ENCODE measurements at regions not wholly inside any gene's neighbourhood (a gene's known extent, or its start where the extent isn't known, plus 50 kb on each side); places are given as distances from the start of the nearest gene placed in this dataset.

DNA sequence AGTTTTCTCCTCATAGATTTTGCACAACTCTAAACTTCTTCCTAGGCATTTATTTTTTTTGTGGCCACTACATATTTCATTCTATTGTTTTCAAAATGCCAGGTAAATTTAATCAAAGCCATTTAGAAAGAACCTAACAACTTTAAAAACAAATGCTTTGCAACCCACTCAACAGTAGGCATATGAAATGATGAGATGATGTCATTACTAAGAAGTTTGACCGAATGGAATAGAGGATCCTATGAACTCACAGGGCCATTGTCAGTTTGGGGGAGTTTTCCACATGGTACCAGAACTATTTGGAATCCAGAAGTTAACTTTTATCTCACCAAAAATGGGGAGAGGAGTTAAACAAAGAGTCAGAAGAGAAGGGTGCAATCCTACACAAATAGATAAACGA is 100.7 kb upstream of the INHBA start:
- DNase-seq (ENCODE audit: low read depth in 4 of 4, low spot score in 1 of 4) = no peak

DNA sequence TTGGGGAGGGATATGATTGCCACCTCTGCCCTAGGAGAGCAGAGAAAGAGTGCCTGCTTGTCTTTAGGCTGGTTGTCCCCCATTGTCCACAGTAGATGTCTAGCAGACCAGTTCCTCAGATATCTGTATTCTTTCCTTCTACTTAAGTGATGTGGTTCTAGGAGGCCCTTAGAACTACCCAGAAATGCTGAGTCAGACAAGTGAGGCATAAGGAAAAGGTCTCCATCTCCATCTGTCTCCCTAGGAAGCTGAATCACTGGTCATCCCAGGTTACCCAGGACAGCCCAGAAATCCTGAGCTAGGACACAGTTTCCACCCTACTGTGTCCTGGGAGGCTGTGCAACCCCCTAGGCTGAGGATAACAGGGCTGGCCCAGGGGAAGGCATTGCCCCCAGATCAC is 93.4 kb upstream of the INHBA start:
- DNase-seq (ENCODE audit: low read depth in 4 of 4, low spot score in 1 of 4) = no peak

DNA sequence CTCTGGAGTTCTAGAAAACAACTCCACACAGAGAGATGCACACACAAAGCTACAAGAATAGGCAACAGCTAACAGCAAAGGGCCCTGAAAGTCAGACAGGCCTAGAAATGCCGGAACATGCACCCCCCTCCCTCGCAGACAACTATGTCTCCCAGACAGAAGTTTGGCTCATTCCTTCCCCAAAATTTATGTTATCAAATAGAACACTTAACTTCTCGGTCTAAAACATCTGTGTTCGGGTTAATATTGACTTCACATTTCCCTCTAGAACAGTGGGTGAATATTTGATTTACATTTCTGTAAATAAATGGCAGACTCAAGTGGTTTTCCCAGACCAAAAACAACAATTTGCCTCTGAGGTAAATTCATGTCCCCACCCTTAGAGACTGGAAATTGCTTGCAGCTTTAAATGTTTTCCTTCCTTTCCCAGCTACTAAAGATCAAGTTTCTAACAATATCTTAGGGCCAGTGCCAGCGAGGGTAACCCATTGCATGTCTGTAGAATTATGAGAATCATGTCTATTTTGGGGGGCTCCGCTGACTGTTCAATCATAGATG is 92.5 kb upstream of the INHBA start:
- DNase-seq (ENCODE audit: low read depth in 4 of 4, low spot score in 1 of 4) = no peak

DNA sequence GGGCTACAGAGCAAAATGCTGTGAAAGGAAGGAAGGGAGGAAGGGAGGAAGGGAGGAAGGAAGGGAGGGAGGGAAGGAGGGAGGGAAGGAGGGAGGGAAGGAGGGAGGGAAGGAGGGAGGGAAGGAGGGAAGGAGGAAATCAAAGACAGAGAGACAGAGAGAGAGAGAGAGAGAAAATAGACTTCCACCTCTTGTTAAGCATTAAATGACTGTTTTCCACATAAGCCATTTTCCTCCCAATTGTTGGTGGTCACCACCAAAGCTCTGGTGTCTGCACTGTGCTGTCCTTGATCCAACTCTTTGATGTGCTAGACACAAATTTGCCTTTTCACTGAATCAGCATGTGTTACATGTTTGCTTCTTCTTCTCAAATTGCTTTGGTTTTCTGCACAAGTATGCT is 90.7 kb upstream of the INHBA start:
- no peak for DNase-seq (ENCODE audit: low read depth in 4 of 4, low spot score in 1 of 4)

DNA sequence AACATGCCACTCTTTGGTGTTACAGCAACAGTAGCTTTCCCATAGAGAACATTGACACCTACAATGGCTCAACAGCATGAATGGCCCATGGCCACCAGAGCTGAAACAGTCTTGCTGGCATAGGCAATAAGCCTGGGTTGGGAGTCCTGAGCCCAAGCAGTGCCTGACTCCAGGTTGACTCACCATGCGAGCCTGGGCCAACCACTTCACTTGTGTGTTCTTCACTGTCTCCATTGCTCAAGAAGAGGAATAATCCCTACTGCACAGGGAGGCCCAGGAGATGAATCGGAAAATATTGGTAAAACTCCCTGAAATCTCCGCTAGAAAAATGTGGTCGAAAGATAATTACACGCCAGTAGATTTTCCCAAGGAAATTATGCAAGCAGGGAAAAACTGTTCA is 89.2 kb upstream of the INHBA start:
- no peak for DNase-seq (ENCODE audit: low read depth in 4 of 4, low spot score in 1 of 4)

DNA sequence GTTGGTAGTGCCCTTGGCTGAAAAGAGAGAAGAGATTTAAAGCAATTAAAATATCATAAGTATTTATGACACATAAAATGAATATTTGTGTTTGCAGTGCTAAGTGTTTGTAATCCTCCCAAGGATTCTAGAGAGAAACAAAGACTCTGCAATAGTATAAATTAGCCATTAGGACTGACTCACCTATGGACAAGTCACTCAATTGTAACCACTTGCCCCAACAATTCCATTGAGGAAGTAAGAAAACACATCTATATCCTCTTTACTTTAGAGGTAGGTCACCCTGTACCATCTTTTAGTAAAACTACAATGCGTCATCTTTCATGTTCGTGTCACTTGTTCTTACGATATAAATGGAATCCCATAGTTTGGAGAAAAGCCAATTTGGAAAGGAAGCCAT is 85.7 kb upstream of the INHBA start:
- no peak for DNase-seq (ENCODE audit: low read depth in 4 of 4, low spot score in 1 of 4)

DNA sequence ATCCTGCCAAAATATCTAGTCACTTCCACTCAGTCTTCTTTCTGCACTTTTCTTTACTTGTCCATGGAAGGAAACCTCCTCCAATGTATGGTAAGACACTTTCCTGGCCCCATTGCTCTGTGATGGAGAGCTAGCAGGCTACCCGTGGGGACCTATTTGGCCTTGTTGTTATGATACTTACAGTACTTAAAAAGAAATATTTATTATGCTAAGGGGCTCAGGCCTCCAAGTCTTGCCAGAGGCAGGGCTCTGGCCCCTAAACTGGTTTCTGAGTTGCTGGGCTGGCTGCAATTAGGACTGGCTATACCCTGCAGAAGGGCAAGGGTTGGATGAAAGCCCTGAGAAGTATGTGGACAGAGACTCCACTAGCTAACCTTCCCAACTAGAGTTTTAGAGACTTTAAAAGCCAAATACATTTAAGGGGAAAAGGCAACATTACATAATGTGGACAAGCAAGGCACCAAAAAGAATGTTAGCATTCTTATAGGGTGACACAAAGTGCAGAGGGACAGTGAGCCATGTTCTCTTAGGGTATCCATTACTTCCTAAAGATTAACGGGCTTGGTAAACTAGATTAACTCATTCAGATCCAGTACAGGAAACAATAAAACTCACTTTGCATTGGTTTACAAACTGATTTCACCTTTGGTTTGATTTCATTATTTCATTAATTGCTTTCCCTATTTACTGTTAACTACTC is 84.9 kb upstream of the INHBA start:
- no peak for DNase-seq (ENCODE audit: low read depth in 4 of 4, low spot score in 1 of 4)

DNA sequence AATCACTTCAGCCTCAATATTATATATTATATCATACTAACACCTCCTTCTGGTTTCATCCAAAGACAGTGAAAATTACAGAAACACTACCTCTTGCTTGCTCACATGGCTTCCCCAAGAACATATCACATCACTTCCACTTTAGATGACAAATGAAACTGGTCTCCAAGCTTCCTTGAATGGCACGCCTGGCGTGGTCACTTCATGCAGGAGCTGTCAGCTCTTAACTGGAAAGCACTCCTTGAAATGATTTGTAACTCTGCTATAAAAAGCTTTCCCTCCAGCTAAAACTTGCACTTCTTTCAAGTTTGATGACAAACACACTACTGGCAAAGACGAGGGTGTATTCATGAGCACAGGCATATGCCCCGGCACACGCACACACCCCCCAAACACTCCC is 84.1 kb upstream of the INHBA start:
- no peak for DNase-seq (ENCODE audit: low read depth in 4 of 4, low spot score in 1 of 4)

DNA sequence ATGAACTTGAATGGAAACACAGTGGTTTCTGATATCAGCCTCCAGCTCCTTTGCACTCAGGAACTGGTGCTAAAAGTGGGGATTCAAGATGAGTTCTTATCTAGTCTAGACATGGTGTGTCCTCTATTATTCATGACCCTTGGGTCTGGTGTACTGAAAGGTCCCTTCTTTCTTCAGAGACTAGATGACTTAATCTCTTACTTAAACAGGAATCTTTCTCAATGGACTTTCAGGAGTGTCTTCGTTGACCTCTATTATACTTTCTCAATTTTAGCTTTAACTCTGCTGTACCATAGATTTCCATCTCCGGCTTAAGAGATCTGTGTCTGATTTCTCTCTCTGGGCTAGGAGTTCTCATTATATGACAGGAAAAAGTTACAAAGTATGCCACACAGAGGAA is 83.5 kb upstream of the INHBA start:
- no peak for DNase-seq (ENCODE audit: low read depth in 4 of 4, low spot score in 1 of 4)

DNA sequence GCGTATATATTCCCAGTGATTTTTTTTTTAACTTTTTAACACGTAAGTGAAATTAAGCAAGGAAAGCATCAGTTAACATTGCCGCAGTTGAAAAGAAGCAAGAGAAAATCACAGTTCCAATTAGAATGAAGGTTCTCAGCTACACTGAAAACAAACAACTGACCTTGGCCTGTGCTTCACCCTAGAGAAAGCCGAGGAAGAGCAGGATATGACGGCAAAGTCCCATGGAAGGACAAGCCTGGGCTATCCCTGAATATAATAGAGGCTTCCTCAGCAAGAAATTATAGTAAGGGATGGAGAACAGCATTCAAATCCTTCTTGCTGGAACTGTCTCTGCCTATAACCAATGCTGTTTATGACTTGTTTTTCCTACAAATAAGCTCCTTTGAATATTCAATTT is 83.0 kb upstream of the INHBA start:
- no peak for DNase-seq (ENCODE audit: low read depth in 4 of 4, low spot score in 1 of 4)

DNA sequence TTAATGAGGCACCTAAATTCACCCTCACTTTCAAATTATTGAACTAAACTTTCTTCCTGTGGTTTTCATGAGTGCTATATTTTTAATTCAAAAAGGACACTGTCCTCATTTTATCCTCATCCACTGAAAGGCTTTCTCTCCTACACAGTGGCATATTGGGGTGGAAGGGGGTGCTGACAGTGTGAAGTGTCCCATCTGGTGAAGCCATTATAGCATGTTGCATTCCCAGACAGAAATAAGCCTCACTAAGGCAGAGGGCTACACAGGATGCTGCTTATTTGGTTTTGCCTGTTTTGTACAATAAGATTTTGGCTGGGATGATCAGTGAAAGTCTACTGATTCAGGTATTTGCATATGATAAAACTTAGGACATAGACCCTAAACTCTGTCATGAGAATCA is 82.4 kb upstream of the INHBA start:
- DNase-seq (ENCODE audit: low read depth in 4 of 4, low spot score in 1 of 4) = no peak

DNA sequence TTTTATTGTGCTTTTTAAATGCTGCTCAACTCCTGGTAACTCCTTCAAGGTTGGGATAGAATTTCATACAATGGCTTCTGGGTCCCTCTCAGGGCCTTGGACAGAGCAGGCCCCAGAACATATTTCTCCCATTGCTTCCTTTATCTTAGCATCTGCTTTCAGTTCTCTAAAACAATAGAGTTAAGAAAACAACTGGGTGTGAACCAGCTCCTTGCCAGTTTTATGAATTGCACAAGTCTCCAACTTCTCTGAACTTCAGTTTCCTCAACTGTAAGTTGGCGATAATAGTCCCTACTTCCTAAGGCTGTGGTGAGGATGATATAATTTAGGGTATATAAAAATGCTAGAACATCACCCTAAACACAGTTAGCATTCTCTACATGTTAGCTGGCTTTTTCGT is 77.0 kb upstream of the INHBA start:
- DNase-seq (ENCODE audit: low read depth in 4 of 4, low spot score in 1 of 4) = no peak

DNA sequence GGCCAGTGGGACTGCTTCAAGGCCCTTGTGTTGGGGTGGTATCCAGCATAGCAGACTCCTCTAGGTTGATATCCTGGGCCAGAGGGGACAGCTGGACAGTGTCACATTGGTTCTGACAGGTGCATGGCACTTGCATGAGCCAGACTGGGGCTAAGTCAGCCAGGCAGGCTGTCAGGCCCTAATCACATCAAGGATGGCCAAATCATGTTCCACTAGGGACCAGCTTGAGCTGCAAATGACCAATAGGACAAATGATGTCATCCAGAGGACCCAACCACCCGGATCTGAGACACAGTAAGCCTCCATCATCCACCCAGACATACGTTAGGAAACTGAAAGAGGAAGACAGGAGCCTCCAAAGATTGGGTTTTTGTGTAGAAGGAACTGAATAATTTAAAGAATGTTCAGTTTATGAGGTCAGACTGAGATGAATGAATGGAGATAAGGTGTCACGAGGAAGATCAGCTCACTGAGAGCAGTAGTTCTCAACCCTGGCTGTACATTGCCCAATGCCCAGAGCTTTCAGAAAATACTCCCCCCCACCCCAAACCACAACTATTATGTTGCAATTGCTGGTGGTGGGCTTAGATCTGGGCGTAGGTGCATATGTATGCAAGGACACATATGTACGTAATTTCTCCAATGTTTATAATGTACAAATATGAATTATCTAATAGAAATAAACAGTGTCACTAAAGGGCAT is 75.2 kb upstream of the INHBA start:
- no peak for DNase-seq (ENCODE audit: low read depth in 4 of 4, low spot score in 1 of 4)

DNA sequence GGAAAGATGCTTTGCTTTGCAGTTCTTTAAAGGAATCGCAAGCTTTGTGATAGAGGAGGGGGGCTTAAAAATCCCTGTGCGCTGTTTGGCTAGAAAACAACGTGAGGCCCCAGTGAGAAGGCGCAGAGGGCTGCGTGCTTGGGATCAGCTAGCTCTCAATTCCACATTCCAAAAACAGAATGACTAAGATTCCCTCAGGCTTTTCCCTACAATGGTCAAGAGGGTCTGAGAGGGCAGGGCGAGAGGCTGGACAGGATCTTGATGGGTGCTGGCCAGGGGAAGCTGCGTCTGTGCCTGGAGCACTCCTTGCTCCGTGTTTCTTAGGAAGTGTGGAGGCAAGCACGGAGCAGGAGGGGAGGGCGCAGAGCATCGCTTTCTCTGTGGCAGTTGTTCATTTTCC is 72.1 kb upstream of the INHBA start:
- DNase-seq (ENCODE audit: low read depth in 4 of 4, low spot score in 1 of 4) = no peak

DNA sequence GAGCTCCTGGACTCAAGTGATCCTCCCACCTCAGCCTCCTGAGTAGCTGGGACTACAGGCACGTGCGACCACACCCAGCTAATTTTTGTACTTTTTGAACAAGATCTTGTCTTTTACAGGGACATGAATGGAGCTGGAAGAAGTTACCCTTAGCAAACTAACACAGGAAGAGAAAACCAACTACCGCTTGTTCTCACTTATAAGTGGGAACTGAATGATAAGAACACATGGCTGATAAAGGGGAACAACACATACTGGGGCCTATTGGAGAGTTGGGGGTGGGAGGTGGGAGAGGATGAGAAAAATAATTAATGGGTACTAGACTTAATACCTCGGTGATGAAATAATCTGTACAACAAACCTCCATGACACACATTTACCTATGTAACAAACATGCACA is 70.9 kb upstream of the INHBA start:
- no peak for DNase-seq (ENCODE audit: low read depth in 4 of 4, low spot score in 1 of 4)

DNA sequence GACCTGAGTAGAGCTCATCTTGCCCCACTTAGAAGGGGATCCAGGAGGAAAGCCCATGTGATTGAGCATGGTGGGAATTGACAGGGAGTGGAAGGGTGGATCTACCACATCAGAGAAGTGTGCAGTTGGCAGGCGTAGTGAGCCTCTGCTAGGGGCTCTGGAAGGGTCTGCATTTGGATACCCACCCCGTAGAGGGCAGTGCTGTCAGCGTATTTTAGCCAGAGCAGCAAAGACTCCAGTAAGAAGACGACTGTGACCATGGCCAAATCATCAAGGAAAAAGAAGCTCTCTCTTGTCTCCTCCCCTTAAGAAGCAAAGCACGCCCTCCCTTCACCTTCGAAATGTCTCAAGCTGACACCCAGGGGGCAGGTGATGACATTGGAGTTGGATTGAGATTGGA is 68.8 kb upstream of the INHBA start:
- no peak for DNase-seq (ENCODE audit: low read depth in 4 of 4, low spot score in 1 of 4)

DNA sequence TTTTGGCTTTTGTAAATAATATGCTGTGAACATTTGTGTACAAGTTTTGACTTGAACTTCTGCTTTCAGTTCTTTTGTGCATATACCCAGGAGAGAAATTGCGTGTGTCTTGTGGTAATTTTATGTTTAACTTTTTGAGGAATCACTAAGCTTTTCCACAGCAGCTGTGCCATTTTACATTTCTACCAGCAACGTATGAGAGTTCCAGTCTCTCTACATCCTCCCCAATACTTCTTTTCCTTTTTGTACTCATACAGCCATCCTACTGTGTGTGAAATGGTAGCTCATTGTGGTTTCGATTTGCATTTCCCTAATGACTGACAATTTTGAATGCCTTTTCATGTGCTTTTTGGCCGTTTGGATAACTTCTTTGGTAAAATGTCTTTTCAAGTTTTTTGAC is 66.3 kb upstream of the INHBA start:
- DNase-seq (ENCODE audit: low read depth in 4 of 4, low spot score in 1 of 4) = no peak

DNA sequence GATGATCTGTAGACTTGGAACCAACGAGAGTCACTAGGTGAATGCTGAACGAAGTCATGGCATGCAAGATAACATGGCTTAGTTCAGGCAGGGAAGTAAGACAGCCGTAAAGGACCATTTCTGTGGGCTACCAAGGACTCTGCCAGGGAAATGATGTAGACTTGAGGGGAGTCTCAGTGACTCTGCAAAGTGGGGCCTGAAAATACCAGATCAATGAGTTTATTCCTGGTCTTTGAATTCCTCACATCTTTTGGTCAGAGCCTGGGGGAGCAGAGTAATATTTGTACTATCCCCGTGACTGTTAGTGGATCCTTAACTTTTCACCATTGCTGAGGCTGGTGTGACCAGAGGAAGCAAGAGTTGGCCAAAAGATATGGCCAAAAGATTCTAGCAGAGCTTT is 60.7 kb upstream of the INHBA start:
- no peak for DNase-seq (ENCODE audit: low read depth in 4 of 4, low spot score in 1 of 4)

DNA sequence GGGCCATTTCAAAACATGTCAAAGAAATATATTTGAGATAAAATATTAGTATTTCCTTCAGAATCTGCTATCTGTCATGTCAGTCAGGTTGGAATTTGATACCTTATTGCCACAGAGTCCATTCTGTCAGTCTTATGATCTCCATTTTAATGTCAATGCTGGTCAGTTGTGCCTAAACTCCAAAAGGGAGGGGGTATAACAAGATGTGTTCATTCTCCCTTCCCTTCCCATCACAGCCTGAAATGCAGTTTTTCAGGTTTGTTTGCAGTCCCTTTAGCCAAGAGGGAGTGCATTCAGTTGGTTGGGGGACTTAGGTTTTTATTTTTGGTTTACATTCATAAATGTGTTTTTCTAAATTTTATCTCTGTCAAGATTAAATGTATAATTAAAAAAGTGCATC is 59.8 kb upstream of the INHBA start:
- no peak for DNase-seq (ENCODE audit: low read depth in 4 of 4, low spot score in 1 of 4)

DNA sequence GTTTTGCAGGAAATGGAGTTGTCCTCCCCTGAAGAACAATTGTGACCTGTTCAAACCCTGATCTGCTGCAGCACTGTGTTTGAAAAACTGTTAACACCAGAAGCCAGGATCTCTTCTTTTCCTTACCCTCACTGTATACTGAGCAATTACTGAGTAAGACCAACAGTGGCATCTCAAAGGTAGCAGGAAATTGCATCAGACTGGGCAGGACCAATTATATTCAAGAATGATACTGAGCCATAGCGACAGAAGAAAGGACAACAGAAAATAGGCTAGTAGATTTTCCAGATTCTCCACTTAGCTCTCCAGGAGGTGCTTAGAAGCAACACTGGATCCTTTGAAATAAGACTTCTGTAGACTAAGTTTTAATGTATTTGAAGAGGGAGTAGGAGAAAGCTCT is 57.4 kb upstream of the INHBA start:
- no peak for DNase-seq (ENCODE audit: low read depth in 4 of 4, low spot score in 1 of 4)

DNA sequence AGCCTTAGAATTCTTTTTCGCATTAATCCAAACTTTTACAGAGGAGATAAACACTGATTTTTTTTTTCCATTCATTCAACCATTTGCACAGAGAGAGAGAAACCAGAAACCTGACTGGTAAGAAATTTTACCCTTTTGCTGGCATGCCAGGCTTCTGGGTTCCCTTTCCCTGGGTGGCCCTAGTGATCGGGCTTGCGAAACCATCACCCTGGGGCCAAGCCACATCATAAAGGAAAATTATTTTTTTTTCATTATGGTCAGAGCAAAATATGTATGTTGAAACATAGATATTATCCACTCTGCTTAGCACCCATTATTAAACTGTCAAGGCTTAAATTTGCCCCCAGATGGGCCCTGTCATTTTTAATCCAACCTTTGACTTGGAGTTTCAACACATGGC is 55.4 kb upstream of the INHBA start:
- no peak for DNase-seq (ENCODE audit: low read depth in 4 of 4, low spot score in 1 of 4)

DNA sequence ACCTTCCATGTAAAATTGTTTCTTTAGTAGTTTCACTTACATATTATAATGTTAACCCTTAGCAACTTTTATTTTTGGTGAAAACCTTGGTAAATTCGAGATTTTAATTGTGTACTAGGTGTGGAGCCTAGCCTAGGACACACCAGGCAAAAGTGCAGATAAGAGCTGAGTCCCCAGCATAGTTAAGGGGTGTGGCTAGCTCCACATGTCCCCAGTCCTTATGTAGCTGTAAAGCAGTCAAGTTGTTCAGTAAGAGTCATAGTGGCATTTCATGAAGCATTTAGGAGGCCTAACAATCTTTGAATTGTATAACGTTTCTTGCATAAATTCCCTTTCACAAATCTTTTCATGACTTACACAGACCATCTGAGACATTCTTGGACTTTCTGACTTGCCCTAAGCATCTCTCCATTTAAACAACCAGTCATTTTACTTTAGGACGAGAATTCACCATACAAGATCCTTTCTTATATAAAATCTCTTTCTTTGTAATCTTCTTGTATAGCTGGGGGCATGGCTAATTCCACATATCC is 53.8 kb upstream of the INHBA start:
- no peak for DNase-seq (ENCODE audit: low read depth in 4 of 4, low spot score in 1 of 4)

DNA sequence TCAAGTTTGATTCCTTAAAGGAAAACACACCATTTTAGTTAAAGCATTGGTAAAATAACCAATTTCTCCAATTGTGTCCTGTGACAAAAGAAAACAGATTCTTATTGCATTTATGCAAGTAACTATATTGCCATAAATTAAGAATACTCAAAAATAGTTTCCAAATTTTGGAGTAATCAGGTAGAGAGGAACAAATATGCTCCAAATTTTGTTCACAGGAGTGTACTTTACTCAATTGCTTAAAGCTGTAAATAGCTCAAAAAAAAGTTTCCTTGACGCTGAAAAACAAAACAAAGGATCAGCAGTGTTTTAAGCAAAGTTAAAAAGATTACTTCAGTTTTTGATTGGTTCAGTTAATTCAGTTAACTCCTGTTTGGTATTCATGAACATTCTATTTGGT is 52.2 kb upstream of the INHBA start:
- no peak for DNase-seq (ENCODE audit: low read depth in 4 of 4, low spot score in 1 of 4)
